Stomach (tissue), 8 donors: ENCODE measurements at regions not wholly inside any gene's neighbourhood (a gene's known extent, or its start where the extent isn't known, plus 50 kb on each side); places are given as distances from the start of the nearest gene placed in this dataset.
A peak's percentile ranks its signal among the peaks of the same experiment; 100 is the strongest.

Source experiments
- DNase-seq, 2 donors: peaks; one replicate each; pipeline versions ENCODE4 v3.0.0 to v3.0.0-alpha.2; 2013 to 2019
- H3K27ac ChIP-seq, 5 donors: fragments of 200-600 bp in 4 of 5; sonication (generic) in 4 of 5; one replicate each; pipeline ENCODE4 v1.5.1; 2013 to 2019; ENCODE audit warnings: mild to moderate bottlenecking in 1 of 5, moderate library complexity in 1 of 5
- H3K27me3 ChIP-seq, 3 donors: fragments of 200-600 bp; sonication (generic); one replicate each; pipeline ENCODE4 v1.5.1; 2017 to 2019; ENCODE audit warnings: mixed run types in 1 of 3
- H3K36me3 ChIP-seq, 4 donors: fragments of 200-600 bp; sonication (generic); 1 replicate in 3 of 4; 2 replicates in 1 of 4; pipeline ENCODE4 v1.5.1; 2016 to 2019
- H3K4me1 ChIP-seq, 4 donors: fragments of 200-600 bp; sonication (generic); one replicate each; pipeline ENCODE4 v1.5.1; 2016 to 2019
- H3K4me3 ChIP-seq, 4 donors: fragments of 200-600 bp; sonication (generic) in 3 of 4; one replicate each; pipeline ENCODE4 v1.5.1; 2016 to 2019; ENCODE audit warnings: mild to moderate bottlenecking in 1 of 4
- H3K9me3 ChIP-seq, 4 donors: fragments of 200-600 bp; sonication (generic); one replicate each; pipeline ENCODE4 v1.5.1; 2016 to 2019
- EP300 ChIP-seq: sonication (generic); formaldehyde crosslinking; IDR thresholded peaks from one replicate; pipeline ENCODE4 v1.6.1; 2017; ENCODE audit warnings: antibody characterized with exemption
- POLR2A ChIP-seq, 4 donors: fragments of 450-650 bp; IDR thresholded peaks; one replicate each; pipeline ENCODE4 v1.6.1; 2016; ENCODE audit warnings: antibody characterized with exemption in 4 of 4, control low read depth in 2 of 4, mild to moderate bottlenecking in 1 of 4, moderate library complexity in 1 of 4
- POLR2AphosphoS5 ChIP-seq, 3 donors: sonication (generic); formaldehyde crosslinking; IDR thresholded peaks; one replicate each; pipeline ENCODE4 v1.6.1; 2016; ENCODE audit warnings: antibody characterized with exemption in 3 of 3
- WGBS, 5 donors: extraction: QIAGEN DNeasy Blood & Tissue Kit in 3 of 5; methylation state at CpG; one replicate each; pipeline versions ENCODE4 v1.1.5 to v1.1.7; 2013 to 2018; 5-methylcytosine and 5-hydroxymethylcytosine counted together
- intact Hi-C: fragments of 100-400 bp; cut with DNase I; formaldehyde crosslinking; loops from one replicate; pipeline ENCODE4 v1.15.1; 2023; ENCODE audit warnings: low total_unique reads
- TF ChIP-seq, protein P1 (sequence below), 7 experiments: fragments of 450-650 bp in 4 of 7; fragments of 200-600 bp in 3 of 7; sonication (generic) in 3 of 7; IDR thresholded peaks; one replicate each; pipeline ENCODE4 v1.5.1; 2016 to 2019; ENCODE audit warnings: antibody characterized with exemption in 7 of 7, control low read depth in 2 of 7, mild to moderate bottlenecking in 1 of 7
- donor health status: healthy with polysubstance abuse.
- donor health status: Bipolar disorder and iron deficiency.
- donor health status: healthy.

DNA sequence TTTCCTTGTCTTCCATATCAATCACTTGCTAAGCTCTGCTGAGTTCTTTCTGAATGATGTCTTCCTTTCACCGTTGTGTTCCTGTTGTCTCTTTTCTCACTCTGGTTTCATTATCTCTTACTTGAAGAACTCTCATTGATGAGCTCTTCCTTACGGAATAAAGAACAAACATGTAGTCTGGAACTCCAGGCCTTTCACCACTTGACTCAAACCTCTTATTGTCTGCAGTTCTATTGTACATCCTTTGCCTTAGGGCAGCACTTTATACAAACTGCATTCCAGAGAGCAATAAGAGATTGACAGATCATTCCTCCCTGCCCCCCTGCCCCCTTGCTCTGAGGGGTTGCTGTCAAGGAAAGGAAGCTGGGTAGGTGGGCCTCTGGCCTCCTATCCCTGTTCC, 517.4 kb downstream of the TMEM135 start:
- Histone ChIP-seq H3K4me1 (no peaks in the 10 kb centered on the region), H3K4me3 (no peak overlapping the region), H3K36me3 (no peaks in the 10 kb centered on the region), H3K27me3 (no peaks in the 10 kb centered on the region), H3K9me3 (peaks cover 0 to 10% (median 3%) of the 10 kb centered on the region in 4 donors), H3K27ac (no peak overlapping the region)
- no peak for DNase-seq
- TF ChIP-seq, protein P1, sequence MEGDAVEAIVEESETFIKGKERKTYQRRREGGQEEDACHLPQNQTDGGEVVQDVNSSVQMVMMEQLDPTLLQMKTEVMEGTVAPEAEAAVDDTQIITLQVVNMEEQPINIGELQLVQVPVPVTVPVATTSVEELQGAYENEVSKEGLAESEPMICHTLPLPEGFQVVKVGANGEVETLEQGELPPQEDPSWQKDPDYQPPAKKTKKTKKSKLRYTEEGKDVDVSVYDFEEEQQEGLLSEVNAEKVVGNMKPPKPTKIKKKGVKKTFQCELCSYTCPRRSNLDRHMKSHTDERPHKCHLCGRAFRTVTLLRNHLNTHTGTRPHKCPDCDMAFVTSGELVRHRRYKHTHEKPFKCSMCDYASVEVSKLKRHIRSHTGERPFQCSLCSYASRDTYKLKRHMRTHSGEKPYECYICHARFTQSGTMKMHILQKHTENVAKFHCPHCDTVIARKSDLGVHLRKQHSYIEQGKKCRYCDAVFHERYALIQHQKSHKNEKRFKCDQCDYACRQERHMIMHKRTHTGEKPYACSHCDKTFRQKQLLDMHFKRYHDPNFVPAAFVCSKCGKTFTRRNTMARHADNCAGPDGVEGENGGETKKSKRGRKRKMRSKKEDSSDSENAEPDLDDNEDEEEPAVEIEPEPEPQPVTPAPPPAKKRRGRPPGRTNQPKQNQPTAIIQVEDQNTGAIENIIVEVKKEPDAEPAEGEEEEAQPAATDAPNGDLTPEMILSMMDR (IDR thresholded peaks at IDR 0.05): no peak
- TF ChIP-seq POLR2A (IDR thresholded peaks at IDR 0.05) (no peak), POLR2AphosphoS5 (IDR thresholded peaks at IDR 0.05) (no peak), EP300 (no peak)
- intact Hi-C loops: no loop called here
- WGBS, 5 donors: 65 to 89% (median 75%) methylated on average over 2 of the region's 2 CpGs

DNA sequence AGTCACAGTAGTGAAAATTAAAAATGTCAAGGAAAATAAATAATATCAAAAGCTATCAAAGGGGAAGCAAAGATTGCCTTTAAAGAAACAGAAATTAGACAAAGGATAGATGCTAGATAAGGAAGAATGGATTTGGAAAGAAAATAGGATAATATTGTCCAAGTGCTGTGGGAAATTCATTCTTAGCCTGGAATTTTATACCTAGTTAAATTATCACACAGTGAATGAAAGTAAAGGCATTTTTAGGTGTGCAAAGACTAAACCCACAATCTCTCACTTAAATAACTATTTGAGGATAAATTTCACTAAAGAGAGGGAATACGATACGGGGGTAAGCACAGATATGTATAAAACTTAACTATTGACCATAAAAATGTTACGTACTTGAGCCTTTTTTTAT, 511.1 kb downstream of the TMEM135 start:
- no peaks in the 10 kb centered on the region for H3K4me1 ChIP-seq
- WGBS, 5 donors: 79 to 95% (median 92%) methylated on average over 3 of the region's 3 CpGs
- no peak overlapping the region for H3K27ac ChIP-seq
- H3K27me3 ChIP-seq: no peaks in the 10 kb centered on the region
- peaks cover 3 to 39% (median 19%) of the 10 kb centered on the region in 4 donors for H3K9me3 ChIP-seq
- intact Hi-C loops: no loop called here
- no peak for TF ChIP-seq EP300
- no peaks in the 10 kb centered on the region for H3K36me3 ChIP-seq
- no peak overlapping the region for H3K4me3 ChIP-seq
- no peak for DNase-seq

DNA sequence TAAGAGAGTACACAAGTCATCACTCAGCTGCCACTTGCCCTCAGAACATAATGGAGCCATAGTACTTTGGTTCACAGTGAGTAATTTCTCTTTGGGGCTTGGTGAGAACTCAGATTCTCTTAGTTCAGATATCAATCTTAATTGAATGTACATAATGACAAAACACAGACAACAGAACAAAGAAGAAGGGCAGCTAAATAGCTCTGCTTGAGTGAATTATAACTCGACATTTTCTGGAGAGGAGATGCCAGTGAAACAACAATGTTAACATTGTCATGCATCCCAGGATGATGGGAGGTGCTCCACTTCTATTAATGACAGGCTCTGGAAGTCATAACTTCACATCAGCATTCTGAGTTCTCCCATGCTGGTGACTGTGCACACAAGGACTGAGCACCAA, 508.1 kb downstream of the TMEM135 start:
- Histone ChIP-seq H3K4me3 (no peak overlapping the region), H3K4me1 (no peaks in the 10 kb centered on the region), H3K9me3 (peaks cover 10 to 55% (median 33%) of the 10 kb centered on the region in 4 donors), H3K36me3 (no peaks in the 10 kb centered on the region), H3K27me3 (no peaks in the 10 kb centered on the region), H3K27ac (no peak overlapping the region)
- no peak for TF ChIP-seq POLR2AphosphoS5 (IDR thresholded peaks at IDR 0.05)
- TF ChIP-seq POLR2A (IDR thresholded peaks at IDR 0.05): no peak
- TF ChIP-seq EP300: no peak
- TF ChIP-seq, protein P1 (IDR thresholded peaks at IDR 0.05): no peak
- intact Hi-C loops: no loop called here
- no peak for DNase-seq
- 57 to 72% (median 64%) methylated on average over 1 of the region's 1 CpG for WGBS, 5 donors

DNA sequence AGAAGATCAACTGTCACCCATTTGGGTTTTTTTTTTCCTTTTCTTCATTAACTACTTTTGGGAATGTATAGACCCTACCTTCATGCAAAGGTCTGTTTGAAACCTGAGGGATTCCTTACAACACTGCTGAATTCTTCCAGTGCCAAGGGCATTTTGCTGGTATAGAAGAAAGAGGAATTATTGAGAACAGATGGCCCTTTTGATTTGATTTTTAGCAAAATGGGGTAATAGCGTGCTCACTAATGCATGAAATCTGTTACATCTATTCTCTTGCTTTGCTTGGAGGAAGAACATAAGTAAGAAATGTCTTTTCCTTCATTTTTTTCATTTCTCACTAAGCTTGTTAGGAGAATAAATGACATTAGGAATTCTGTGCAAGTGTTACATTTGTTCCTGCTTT, 501.9 kb downstream of the TMEM135 start:
- intact Hi-C loops: no loop called here
- no peak overlapping the region for H3K27ac ChIP-seq
- no peaks in the 10 kb centered on the region for H3K36me3 ChIP-seq
- peak in 1 of 2 donors; percentile 5 for DNase-seq
- 78 to 89% (median 85%) methylated on average over 1 of the region's 1 CpG for WGBS, 5 donors
- TF ChIP-seq POLR2AphosphoS5 (IDR thresholded peaks at IDR 0.05): no peak
- TF ChIP-seq POLR2A (IDR thresholded peaks at IDR 0.05): no peak
- TF ChIP-seq, protein P1 (IDR thresholded peaks at IDR 0.05): no peak
- no peak for TF ChIP-seq EP300
- H3K4me3 ChIP-seq: no peak overlapping the region
- peaks cover 7 to 24% (median 18%) of the 10 kb centered on the region in 4 donors for H3K9me3 ChIP-seq
- no peaks in the 10 kb centered on the region for H3K4me1 ChIP-seq
- no peaks in the 10 kb centered on the region for H3K27me3 ChIP-seq

DNA sequence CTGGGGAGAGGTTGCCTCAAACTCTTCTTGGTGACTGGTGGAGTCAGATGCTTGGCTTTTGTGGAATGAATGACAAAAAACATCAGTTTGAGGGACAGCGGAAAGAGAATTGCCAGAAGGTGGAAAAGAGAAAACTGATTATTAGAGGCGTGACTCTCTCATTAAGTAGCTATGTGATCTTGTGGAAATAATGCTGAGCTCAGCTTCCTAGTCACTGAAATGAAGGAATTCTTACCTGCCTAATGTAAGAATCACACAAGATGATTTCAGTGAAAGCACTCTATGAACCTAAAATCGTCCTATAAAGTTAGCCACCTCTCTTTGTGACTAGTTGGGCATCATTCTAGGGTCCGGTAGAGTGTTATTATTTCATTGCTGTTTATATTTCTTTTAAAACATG, 498.8 kb downstream of the TMEM135 start:
- Histone ChIP-seq H3K4me3 (no peak overlapping the region), H3K36me3 (no peaks in the 10 kb centered on the region), H3K9me3 (peaks cover 0 to 5% (median 0%) of the 10 kb centered on the region in 4 donors), H3K27me3 (no peaks in the 10 kb centered on the region), H3K27ac (no peak overlapping the region), H3K4me1 (no peaks in the 10 kb centered on the region)
- DNase-seq: no peak
- 73 to 86% (median 82%) methylated on average over 4 of the region's 4 CpGs for WGBS, 5 donors
- intact Hi-C loops: no loop called here
- TF ChIP-seq POLR2A (IDR thresholded peaks at IDR 0.05) (no peak), POLR2AphosphoS5 (IDR thresholded peaks at IDR 0.05) (no peak), EP300 (no peak)
- TF ChIP-seq, protein P1 (IDR thresholded peaks at IDR 0.05): no peak
